Islet of Langerhans (tissue), 1 donor: ENCODE measurements at regions not wholly inside any gene's neighbourhood (a gene's known extent, or its start where the extent isn't known, plus 50 kb on each side); places are given as distances from the start of the nearest gene placed in this dataset.

Experiments used
- FAIRE-seq: peaks from one replicate; lab custom pipeline; 2011; peaks lifted over from hg19 to GRCh38; lab: Jason Lieb, UNC

DNA sequence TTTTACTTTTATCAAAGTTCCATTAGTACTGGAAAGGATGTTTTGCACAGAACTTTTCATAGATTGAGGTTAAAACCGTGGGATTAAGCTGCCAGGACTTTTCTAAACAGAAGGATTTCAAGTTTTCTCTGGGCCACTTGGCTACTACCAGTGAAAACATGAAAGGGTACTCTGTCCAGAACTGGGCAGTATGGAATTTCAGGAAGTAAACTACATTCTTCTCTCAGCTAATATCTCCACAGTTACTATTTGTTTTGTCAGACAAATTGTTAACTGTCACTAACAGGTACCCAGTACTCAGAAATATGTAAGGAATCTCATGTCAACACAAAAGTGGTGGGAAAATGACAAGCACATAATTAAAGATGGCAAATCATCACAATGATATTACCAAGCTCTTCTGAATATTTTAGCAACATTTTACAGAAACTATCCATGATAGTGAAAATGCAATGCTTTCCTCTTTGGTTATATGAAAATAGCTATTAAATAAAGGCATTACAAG, 454.4 kb downstream of the C4orf33 start:
- FAIRE-seq: no peak

DNA sequence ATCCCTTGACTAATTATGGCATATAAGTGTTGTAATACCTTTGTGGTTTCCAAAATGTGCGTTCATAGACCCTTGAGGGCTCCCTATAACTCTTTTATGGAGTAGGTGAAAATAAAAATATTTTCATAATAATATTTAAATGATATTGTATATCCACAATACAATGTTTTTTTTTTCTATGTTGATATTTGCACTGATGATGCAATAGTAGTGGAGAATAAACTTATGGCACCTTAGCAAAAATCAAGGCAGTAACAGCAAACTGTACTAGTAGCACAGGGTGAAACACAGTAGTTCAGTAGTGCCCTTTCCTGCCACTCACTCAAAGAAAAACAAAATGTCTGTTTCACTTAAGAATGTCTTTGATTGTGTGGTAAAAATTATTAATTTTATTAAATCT, 465.3 kb downstream of the C4orf33 start:
- FAIRE-seq: no peak

DNA sequence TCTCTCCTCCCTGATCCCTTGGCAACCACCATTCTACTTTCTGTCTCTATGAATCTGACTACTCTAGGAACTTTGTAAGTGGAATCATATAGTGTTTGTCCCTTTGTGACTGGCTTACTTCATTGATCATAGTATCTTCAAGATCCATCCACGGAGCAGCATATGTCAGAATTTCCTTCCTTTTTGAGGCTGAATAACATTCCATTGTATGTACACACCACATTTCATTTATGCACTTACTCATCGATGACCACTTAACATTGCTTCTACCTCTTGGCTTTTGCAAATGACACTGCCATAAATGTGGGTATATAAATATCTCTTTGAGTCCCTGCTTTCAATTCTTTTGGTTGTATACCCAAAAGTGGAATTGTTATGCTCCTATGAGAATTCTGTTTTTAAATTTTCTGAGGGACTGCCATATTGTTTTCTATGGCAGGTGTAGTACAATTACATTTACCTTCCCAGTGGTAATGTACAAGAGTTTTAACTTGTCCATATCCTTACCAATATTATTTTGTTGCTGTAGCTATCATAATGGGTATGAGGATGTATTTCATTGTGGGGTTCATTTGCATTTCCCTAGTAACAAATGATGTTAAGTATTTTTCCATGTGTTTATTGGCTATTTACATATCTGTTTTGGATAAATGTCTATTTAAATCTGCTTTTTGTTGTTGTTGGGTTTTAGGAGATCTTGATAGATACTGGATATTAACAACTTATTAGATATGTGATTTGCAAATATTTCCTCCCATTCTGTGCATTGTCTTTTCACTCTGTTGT, 466.1 kb downstream of the C4orf33 start:
- FAIRE-seq: no peak

DNA sequence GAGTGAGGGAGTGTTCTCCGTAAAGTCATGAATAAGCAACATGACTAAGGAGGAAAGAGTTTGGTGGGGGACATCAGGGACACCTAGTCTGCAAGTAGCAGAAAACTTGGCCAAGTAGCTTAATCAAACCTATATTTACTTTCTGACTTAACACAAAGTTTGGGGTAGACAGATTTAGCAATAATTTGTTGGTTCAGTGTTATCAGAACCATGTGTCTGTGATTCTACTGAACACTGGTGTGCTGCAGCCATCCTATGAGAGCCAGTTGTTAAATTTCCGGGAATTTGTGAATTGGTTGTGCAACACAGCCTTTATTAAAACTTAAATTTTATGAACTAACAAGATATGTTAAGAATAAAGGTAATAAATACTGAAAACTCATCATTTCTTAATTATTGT, 469.3 kb downstream of the C4orf33 start:
- no peak for FAIRE-seq

DNA sequence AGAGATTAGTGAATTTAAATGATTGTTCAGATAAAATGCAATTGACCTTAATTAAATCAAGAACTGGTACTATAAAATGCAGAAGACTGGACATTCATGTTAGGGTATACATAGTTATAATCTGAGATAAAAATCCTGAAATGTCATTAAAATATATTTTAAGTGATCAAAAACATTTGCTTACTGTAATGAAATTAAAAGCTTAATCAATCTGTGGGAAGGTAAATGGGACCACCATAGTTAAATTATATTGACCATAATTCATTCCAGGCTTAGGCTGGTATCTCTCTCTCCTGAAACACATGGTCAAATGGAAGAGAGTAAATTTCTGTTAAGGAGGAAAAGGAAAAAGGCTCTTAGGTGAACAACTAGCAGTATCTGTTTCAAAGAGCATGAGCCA, 474.4 kb downstream of the C4orf33 start:
- no peak for FAIRE-seq

DNA sequence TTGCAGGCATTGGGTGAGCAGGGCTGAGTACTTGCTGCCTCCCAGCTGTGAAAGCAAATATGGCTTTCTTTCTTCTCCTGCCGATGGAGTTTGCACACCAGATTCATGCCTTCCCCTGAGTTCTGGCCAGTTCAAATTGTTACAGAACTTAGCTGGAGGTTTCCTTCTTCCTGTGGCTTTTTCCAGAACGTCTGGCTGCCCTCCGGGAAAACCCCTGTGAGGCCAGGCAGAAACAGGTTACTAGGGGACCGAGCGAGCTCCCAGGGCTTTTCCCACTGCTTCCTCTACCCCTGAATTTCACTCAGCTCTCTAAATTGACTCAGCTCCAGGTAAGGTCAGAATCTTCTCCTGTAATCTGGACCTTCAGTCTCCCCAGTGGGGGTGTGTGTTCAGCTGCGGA, 482.4 kb downstream of the C4orf33 start:
- FAIRE-seq: no peak

DNA sequence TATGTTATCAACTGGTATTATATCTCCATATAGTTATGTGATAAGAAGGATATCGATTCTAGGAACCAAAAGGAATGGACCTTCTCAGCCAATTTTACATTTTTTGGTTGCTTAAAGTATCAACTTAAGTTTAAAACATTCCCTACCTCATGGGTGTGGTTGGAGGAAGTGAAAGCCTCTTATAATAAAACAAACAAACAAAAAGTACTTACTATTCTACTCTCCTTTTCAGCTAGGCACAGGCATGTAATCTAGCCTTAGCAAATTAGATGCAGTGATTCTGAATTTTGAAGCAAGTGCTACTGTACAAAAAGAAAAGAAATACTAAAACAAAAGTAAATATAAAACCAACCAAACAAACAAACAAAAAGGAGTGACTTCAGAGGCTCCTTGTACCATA, 485.4 kb downstream of the C4orf33 start:
- FAIRE-seq: no peak

DNA sequence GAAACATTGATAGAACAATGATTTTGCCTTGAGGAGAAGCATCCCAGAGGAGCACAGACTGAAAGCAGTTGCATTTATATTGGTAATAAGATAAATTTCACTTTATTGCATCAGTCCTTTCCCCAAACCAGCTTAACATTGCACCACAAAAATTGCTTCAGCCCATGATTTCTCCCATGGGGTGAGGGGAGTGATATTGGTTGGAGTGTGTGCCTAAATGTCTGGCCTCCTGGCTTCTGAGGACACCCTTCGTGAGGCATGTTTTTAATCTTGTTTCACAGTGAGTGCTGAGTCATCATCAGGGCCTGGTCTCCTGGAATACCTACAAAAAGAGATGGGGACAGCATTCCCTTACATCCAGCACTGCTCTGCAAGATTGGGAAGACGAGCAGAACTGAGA, 487.9 kb downstream of the C4orf33 start:
- FAIRE-seq: no peak

DNA sequence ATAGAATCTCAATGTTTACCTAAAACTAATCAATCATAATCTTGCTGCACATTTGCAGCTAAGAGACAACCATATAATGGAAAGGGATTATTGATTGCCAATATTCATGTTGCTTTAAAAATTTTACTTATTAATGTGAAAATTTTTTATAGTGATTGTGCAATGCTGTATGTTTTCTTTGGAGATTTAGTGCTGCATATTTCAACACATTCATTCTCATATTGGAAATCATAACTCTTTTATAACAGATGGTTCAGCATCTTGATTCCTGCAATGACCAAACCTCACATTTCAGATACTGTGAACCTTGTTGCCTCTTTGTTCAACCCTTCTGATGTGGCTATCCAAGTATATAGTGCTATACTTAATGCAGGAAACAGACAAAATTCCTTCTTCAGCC, 502.6 kb downstream of the C4orf33 start:
- FAIRE-seq: no peak

DNA sequence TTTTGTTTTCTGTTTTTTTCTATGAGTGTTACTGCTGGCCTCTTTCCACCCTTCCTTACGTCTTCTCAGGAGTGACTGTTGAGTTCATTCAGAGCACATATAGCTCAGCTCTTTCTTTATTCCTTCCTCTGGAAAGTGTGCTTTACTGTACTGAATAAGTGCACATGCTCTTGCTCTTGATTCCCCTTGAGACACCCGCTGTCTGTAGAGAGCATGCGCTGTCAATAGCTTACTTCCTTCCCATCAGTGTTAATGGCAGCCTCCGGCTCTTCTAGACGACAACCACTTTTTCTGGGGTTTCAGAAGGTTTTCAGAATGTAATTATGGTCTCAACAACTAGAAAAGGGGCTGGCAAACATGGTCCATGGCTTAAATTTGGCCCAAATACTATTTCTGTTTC, 504.9 kb downstream of the C4orf33 start:
- FAIRE-seq: no peak

DNA sequence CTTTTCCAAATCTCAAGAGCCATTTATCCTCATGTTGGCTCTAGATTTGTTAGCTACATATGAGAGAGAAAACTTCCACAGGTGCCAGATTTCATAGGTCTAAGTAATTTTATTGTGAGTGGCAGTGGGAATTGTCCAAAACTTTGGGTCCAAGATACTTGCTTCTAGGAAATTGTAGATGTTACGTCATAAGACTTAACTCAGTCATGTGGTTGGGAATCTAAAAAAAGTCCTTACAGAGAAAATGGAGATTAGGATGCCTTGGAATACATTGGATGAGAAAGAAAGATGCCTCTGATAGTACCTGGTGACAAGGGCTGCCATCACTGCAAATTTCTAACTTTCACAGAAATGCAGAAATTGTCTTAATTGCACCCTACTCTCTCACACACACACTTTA, 506.5 kb downstream of the C4orf33 start:
- FAIRE-seq: no peak

DNA sequence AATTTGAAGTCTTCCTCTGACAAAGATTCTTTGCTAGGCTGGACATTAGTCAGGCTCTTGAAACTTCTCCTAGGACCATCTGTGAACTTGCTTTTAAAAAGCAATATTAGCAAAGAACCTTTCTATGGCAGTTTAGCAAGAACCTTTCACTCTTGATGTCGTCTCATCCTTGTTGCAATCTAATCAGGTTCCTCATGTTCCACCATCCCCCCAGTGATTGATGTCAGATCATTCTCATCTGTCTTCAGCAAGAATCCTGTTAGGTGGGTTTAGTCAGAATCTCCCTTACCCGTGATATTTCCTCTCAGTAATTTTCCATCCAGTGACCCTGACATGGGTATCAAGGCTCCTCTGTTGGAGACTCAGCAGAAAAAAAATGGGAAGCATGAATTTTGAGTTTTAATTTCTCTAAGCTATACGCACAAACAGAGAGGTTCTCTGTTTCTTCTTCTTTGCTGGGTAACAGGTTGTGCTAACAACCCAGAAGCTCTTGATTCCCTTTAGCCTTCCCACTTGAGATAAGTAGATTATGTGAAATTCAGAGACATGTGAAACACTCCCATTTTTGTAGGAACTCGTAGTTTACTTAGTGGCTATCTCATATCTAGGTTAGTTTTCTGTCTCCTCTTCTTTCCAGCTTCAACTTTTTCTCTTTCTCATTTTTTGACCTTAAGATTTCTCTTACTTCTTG, 507.4 kb downstream of the C4orf33 start:
- FAIRE-seq: no peak

DNA sequence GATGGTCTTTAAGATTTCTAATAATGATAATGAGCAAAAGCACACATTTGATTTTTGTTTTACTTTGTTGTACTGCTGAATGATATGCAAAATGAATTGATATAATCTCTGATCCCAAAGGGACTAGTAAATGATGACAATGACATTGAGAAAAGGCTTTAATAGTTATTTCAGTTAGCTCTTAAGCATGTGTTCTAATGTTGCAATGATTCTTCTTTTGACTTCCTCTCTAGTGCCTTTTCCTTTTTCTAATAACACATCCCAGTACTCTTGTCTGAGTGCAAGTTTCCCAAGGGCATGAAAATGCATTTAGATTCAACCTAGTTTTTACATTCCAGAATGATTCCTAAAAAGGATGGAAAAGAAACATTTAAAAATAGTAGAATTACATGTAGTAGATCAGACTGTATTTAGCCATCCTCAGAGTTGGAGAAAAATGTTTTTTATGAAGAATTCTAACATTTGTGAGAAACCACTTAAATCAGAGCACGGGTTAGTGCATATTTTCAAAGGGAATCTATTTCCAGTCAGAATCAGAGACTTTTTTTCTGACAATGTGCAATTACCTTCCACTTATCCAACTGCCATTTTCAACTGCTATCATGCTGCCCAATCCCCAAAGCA, 508.8 kb downstream of the C4orf33 start:
- no peak for FAIRE-seq

DNA sequence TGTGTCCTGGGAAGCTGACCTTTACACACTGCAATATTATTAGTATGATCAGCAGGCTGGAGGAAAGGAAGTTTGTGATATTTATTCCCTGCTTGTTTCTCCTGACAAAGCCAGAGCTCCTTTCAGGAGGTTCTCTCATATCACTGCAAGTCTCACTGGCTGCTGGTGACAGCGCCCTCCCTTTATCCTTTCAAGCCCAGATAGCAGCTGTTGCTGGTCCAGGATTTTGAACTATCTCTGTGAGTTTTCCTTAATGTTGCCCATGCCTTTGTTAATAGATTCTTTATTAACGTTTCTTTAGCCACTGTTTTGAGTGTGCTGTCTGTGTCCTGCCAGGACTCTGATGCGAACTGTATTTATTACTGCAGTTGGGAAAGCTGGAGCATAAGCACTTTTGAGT, 518.7 kb downstream of the C4orf33 start:
- FAIRE-seq: no peak

DNA sequence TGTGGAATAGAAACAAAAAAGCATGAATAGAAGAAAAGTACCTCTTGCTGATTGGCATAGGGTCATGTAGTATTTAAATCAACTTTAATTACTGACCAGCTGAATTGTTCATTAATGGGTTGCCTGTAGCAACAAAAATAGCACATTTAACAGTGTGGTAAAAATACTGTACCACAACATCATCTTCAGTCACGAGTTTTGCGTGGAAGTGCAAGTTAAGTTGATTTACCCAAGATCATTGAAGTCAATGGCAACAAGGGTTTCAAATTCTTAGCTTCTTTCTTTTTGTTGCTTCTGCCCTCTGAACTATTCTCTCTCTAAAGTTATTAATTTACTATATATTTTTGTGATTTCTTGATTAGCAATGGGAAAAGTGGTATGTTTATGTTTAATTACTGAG, 526.6 kb downstream of the C4orf33 start:
- FAIRE-seq: no peak

DNA sequence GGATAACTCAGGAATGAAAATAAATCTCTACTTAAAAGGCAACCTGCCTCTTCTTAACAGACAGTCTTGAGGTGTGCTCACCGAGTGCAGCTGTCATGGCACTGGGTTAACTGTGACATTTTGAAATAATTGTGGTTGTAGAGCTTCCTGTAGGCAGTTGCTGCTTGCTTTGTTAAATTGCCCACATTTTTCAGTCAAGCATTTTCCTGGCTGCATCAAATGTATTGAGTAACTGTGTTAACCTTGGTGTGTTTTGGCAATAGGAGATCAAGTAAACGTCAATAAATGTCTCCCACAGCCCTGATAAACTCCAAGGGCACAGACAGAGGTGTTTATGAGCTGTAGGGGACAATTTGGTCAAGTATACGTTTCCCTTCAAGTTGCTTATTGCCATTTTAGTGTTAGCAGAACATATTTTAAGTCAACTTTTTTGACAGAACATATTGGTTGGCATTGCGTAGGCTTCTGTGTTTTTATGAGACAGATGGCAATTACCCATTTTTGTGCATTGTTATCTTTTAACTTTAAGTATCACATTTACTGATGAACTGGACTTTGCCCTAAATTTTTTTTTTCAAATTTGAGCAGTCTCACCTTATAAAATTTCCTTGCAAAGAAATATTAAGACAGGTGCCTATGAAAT, 527.4 kb downstream of the C4orf33 start:
- FAIRE-seq: no peak

DNA sequence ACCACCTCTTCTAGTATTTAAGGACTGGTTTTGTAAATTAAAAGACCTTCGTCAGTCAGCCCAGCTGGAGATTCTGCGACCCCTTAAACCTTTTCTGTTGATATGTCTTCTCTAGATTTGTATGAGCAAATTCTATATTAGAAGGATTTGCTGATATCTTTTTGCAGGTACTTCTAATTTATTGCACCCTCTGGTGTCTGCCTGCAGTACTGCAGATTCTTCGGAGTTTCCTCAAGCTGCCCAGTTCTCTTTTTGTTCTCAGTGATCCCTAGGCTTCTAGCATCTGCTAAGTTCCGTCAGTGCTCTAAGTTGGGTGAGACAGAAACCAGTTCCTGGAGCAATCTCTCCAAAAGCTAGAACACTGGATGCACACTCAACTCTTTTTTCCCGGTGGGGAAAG, 545.2 kb downstream of the C4orf33 start:
- peak; percentile 62 for FAIRE-seq

DNA sequence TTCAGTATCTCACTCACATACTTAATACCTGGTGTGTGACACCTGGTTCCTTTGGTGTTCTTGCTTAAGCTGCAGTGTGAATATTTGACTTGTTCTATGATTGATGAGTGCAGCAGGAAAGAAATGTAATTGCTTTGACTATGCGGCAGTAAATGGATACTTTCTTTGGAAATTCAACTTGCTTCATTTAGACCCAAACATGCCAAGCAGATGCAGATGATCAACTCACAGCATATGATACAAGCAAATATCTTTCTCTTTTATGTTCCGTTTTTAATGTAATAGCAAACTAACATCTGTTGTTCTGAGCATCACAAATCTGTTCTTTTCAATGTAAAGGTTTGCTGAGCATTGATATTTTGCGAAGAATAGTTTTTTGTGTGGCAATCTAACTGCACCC, 549.5 kb downstream of the C4orf33 start:
- FAIRE-seq: no peak

DNA sequence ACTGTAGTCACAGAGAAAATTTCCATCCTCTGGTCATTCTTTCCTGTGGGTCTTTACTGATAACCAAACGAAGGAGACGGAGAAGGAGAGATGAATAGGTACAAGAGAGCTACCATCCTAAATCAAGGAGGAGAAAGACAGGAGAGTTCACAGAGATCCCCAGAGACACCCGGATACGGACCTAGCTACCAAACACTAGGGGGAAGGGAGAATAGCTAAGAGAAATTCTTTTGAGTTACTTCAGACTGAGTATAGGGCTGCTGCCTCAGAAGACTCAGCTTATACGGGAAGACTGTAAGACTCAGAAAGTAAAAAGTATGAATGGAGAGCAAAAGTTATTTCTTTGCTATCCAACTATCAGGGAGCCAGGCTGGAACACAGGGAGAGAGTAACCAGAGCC, 572.1 kb downstream of the C4orf33 start:
- FAIRE-seq: no peak

DNA sequence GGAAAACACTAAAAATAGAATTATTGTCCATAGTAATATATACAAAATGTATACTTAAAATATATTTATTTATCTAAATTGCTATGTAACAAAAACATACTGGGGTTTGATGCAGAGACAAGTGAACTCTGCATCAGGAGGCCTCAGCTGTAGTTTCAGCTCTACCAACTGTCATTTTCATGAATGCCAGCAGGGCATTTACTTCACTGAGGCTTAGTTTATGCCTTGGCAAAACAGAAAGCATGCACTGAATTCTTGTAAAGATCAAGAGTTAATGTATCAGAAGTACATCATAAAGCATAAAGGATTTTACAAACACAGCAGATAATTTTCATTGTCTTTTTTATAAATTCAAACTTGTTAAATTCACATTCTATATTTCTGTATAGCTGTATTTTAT, 577.0 kb downstream of the C4orf33 start:
- FAIRE-seq: no peak

DNA sequence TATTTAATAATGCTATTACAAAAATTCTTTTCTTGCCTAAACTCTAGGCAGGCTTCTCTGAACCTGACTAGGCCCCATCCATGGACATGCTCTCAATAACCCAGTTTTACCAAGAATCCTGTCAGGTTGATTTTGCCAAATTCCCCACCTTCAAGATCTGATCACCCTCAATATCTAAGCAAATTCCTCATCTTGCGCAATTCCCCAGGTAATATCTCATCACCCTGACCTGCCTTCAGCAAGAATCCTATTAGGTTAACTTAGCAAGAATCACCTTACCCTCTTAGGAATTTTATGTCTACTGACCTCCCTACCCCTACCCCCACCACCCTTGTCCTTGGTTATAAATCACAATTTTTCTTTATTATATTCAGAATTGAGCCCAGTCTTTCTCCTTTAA, 579.1 kb downstream of the C4orf33 start:
- no peak for FAIRE-seq

DNA sequence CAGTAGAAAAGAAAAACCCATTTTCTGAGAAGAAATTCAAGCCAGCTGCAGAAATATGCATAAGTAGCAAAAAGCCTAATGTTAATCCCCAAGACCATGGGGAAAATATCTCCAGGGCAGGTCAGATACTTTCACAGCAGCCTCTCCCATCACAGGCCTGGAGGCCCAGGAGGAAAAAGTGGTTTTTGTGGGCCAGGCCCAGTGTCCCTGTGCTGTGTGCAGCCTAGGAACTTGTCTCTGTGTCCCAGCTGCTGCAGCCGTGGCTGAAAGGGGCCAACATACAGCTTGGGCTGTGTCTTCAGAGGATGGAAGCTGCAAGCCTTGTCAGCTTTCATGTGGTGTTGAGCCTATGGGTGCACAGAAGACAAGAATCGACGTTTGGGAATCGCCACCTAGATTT, 581.0 kb downstream of the C4orf33 start:
- FAIRE-seq: no peak

DNA sequence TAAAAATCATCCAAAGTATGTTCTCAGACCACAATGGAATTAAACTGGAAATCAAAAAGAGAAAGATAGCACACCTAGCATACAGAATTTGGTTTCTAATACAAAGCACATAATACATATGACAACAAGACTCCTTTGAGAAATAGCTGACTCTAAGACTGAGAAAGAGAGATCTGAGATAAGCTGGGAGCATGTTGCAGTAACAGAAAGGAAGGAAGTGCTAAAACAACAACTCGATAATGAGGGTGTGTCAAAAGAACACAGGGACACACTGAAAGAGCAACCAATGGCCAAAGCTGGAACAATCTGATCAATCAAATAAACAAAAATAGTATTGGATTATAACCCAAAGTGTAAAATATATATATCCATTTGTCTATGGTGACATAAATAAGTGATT, 586.6 kb downstream of the C4orf33 start:
- FAIRE-seq: no peak
